Ovary (tissue), 7 donors: ENCODE measurements at regions not wholly inside any gene's neighbourhood (a gene's known extent, or its start where the extent isn't known, plus 50 kb on each side); places are given as distances from the start of the nearest gene placed in this dataset.

Experiments
- DNase-seq, 5 donors: peaks; one replicate each; pipeline ENCODE4 v3.0.0-alpha.2; 2019 to 2020
- H3K27ac ChIP-seq, 2 donors: fragments of 200-600 bp; one replicate each; pipeline versions ENCODE4 v1.5.1 to v1.8.0; 2019 to 2022
- H3K27me3 ChIP-seq: fragments of 200-600 bp; one replicate; pipeline ENCODE4 v1.8.0; 2022
- H3K36me3 ChIP-seq: fragments of 200-600 bp; sonication (generic); one replicate; pipeline ENCODE4 v1.5.1; 2019
- H3K4me1 ChIP-seq: one replicate; pipeline ENCODE4 v1.8.1; 2013; ENCODE audit warnings: mild to moderate bottlenecking, moderate library complexity; ENCODE audit not compliant: insufficient read depth
- H3K4me3 ChIP-seq: fragments of 200-600 bp; sonication (generic); one replicate; pipeline ENCODE4 v1.5.1; 2017
- H3K9me3 ChIP-seq, 2 donors: fragments of 200-600 bp in 1 of 2; sonication (generic) in 1 of 2; one replicate each; pipeline versions ENCODE4 v1.5.1 to v1.8.1; 2013 to 2019; ENCODE audit warnings: mild to moderate bottlenecking in 1 of 2, moderate library complexity in 1 of 2
- EP300 ChIP-seq: sonication (generic); formaldehyde crosslinking; IDR thresholded peaks from one replicate; pipeline ENCODE4 v1.6.1; 2017; ENCODE audit warnings: antibody characterized with exemption
- POLR2A ChIP-seq: fragments of 450-650 bp; IDR thresholded peaks from one replicate; pipeline ENCODE4 v1.6.1; 2017; ENCODE audit warnings: antibody characterized with exemption, mild to moderate bottlenecking, moderate library complexity
- WGBS, 3 donors: extraction: QIAGEN DNeasy Blood & Tissue Kit in 1 of 3; methylation state at CpG; one replicate each; pipeline versions ENCODE4 v1.1.5 to v1.1.7; 2013 to 2017; 5-methylcytosine and 5-hydroxymethylcytosine counted together
- intact Hi-C, 4 donors: fragments of 100-400 bp; cut with DNase I; formaldehyde crosslinking; loops; one replicate each; pipeline versions ENCODE4 v1.11.0 to v1.15.1; 2022 to 2023
- TF ChIP-seq, protein P1 (sequence below), 3 donors: fragments of 450-650 bp in 2 of 3; fragments of 200-600 bp in 1 of 3; IDR thresholded peaks; one replicate each; pipeline versions ENCODE4 v1.5.1 to v1.8.0; 2016 to 2022; ENCODE audit warnings: antibody characterized with exemption in 3 of 3, mild to moderate bottlenecking in 1 of 3
- donor health status: DM: no; HTN: no; CAD: no; lungs with moderate emphysema.
- donor health status: DM: no; HTN: no; CAD: no.
- donor health status: Bipolar disorder and iron deficiency.
- donor health status: DM: no; HTN: no; CAD: no.
- donor health status: DM: yes; HTN: yes; CAD: no.

DNA sequence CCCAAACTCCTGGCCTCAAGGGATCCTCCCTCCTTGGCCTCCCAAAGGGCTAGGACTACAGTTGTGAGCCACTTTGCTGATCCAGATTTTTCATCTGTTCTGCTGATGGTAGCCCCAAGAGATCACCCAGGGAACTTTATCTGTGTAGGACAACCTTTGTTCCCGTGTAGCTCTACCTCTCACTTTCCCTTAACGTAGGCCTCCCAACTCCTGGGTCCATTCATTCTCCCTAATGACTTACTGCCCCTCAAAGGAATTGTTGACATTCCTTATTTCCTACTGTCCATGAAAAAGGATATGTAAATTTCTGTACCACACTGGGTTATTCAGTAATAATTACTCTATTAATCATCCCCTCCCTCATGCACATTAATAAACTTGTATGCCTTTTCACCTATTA is 51.0 kb upstream of the PHF24 start:
- intact Hi-C loops: no loop called here
- WGBS, 3 donors: 64 to 80% (median 76%) methylated on average over 2 of the region's 2 CpGs
- no peaks in the 10 kb centered on the region for H3K36me3 ChIP-seq
- H3K4me1 ChIP-seq: no peaks in the 10 kb centered on the region
- no peaks in the 10 kb centered on the region for H3K9me3 ChIP-seq
- no peak for DNase-seq
- TF ChIP-seq, protein P1, sequence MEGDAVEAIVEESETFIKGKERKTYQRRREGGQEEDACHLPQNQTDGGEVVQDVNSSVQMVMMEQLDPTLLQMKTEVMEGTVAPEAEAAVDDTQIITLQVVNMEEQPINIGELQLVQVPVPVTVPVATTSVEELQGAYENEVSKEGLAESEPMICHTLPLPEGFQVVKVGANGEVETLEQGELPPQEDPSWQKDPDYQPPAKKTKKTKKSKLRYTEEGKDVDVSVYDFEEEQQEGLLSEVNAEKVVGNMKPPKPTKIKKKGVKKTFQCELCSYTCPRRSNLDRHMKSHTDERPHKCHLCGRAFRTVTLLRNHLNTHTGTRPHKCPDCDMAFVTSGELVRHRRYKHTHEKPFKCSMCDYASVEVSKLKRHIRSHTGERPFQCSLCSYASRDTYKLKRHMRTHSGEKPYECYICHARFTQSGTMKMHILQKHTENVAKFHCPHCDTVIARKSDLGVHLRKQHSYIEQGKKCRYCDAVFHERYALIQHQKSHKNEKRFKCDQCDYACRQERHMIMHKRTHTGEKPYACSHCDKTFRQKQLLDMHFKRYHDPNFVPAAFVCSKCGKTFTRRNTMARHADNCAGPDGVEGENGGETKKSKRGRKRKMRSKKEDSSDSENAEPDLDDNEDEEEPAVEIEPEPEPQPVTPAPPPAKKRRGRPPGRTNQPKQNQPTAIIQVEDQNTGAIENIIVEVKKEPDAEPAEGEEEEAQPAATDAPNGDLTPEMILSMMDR (IDR thresholded peaks at IDR 0.05): no peak
- TF ChIP-seq EP300 (no peak), POLR2A (no peak)
- no peaks in the 10 kb centered on the region for H3K27me3 ChIP-seq
- no peak overlapping the region for H3K27ac ChIP-seq
- no peak overlapping the region for H3K4me3 ChIP-seq

GRCh38 chr9:34899535-34900158 is 58.4 kb upstream of the PHF24 start:
- Histone ChIP-seq H3K27ac (no peak overlapping the region), H3K36me3 (no peaks in the 10 kb centered on the region), H3K9me3 (no peaks in the 10 kb centered on the region), H3K4me1 (no peaks in the 10 kb centered on the region), H3K4me3 (no peak overlapping the region), H3K27me3 (no peaks in the 10 kb centered on the region)
- TF ChIP-seq, protein P1 (IDR thresholded peaks at IDR 0.05): peak; percentile 48 to 56 (median 51)
- no peak for TF ChIP-seq POLR2A
- intact Hi-C loops: loop anchor here in 3 of 4 donors (5.0 to 10.0 kb wide), 3 partner anchors 85 to 265 kb away; partner anchors contain the start of genes PIGO (in 2 of the 3), DNAJB5 (in 1 of the 3) and UNC13B (in 1 of the 3)
- WGBS, 3 donors: 24 to 26% (median 25%) methylated on average over 7 of the region's 7 CpGs
- DNase-seq: peak; percentile 50 to 79 (median 73)

DNA sequence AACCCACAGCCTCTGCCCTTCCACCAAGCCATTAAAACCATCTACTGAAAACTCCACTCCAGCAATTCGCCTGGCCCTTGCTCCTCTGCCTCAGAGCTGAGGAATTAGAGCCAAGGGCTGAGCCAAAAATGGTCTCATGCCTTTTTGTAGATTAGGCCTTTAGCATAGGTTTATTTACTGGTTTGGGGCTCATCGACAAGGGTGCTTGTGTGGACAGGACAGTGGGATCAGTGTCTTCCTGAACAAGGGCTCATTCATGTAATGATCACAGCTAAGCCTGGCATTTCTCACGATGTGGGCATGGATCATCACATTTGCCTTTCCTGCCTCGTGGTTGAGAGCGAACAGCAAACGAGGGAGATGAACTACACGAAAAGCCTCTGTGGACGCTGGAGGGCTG is 59.2 kb upstream of the PHF24 start:
- no peak overlapping the region for H3K4me3 ChIP-seq
- H3K36me3 ChIP-seq: no peaks in the 10 kb centered on the region
- 58 to 64% (median 60%) methylated on average over 8 of the region's 8 CpGs for WGBS, 3 donors
- DNase-seq: no peak
- no peaks in the 10 kb centered on the region for H3K4me1 ChIP-seq
- no peak overlapping the region for H3K27ac ChIP-seq
- no peaks in the 10 kb centered on the region for H3K27me3 ChIP-seq
- intact Hi-C loops: loop anchor here in 3 of 4 donors (5.0 to 10.0 kb wide), 3 partner anchors 86 to 266 kb away; partner anchors contain the start of genes PIGO (in 2 of the 3), DNAJB5 (in 1 of the 3) and UNC13B (in 1 of the 3)
- H3K9me3 ChIP-seq: no peaks in the 10 kb centered on the region
- TF ChIP-seq, protein P1 (IDR thresholded peaks at IDR 0.05): no peak
- TF ChIP-seq EP300 (no peak), POLR2A (no peak)

- WGBS, 3 donors: 26 to 30% (median 27%) methylated on average over 2 of the region's 2 CpGs
- no peak for TF ChIP-seq POLR2A
- no peak for TF ChIP-seq EP300
- TF ChIP-seq, protein P1 (IDR thresholded peaks at IDR 0.05): no peak
- DNase-seq: no peak
Measured at GRCh38 chr9:34896112-34896511, 62.0 kb upstream of the PHF24 start.

More at GRCh38 chr9:34896112-34896511, 62.0 kb upstream of the PHF24 start:
- intact Hi-C loops: loop anchor here in 3 of 4 donors (5.0 to 10.0 kb wide), 3 partner anchors 89 to 269 kb away; partner anchors contain the start of genes PIGO (in 2 of the 3), DNAJB5 (in 1 of the 3) and UNC13B (in 1 of the 3)
- Histone ChIP-seq H3K27ac (no peak overlapping the region), H3K36me3 (no peaks in the 10 kb centered on the region), H3K27me3 (no peaks in the 10 kb centered on the region), H3K9me3 (no peaks in the 10 kb centered on the region), H3K4me1 (no peaks in the 10 kb centered on the region), H3K4me3 (no peak overlapping the region)
